ENCODE measurements at regions not wholly inside any gene's neighbourhood (a gene's known extent, or its start where the extent isn't known, plus 50 kb on each side); places are given as distances from the start of the nearest gene placed in this dataset.

DNA sequence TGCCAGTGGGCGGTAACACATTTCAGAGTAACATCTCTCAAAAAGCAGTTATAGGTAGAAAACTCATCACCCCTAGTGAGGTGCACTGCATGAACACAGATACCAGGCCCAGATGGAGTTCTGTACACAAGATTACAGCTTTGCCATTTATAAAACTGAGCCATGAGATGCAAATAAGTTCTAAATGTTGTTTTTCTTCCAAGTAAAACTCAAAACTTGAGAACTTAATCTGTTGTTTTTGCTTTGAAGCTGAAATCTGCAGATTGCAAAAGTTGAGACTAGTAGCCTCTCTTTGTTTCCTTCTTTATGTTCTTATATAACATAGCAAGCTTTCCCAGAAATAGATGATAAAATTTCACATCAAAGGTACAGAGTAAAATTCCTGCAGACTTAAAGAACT is 434.1 kb downstream of the PLK2 start:
- no peaks in the 10 kb centered on the region for H3K36me3 ChIP-seq
- no peak overlapping the region for H3K27ac ChIP-seq
- peaks cover 0 to 18% (median 10%) of the 10 kb centered on the region in 9 donors for H3K4me1 ChIP-seq
- ATAC-seq (no peak), DNase-seq (no peak)
- H3K9me3 ChIP-seq, result peaks cover 0 to 4% (median 0%) of the 10 kb centered on the region in 11 donors
- TF ChIP-seq, protein P1, sequence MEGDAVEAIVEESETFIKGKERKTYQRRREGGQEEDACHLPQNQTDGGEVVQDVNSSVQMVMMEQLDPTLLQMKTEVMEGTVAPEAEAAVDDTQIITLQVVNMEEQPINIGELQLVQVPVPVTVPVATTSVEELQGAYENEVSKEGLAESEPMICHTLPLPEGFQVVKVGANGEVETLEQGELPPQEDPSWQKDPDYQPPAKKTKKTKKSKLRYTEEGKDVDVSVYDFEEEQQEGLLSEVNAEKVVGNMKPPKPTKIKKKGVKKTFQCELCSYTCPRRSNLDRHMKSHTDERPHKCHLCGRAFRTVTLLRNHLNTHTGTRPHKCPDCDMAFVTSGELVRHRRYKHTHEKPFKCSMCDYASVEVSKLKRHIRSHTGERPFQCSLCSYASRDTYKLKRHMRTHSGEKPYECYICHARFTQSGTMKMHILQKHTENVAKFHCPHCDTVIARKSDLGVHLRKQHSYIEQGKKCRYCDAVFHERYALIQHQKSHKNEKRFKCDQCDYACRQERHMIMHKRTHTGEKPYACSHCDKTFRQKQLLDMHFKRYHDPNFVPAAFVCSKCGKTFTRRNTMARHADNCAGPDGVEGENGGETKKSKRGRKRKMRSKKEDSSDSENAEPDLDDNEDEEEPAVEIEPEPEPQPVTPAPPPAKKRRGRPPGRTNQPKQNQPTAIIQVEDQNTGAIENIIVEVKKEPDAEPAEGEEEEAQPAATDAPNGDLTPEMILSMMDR (IDR thresholded peaks at IDR 0.05), result no peak
- H3K27me3 ChIP-seq, result no peaks in the 10 kb centered on the region
- intact Hi-C loops (cut with DNase I), result no loop called here
- H3K4me3 ChIP-seq, result no peak overlapping the region
- 98 to 100% methylated on average over 1 of the region's 1 CpG for WGBS, 2 donors

GRCh38 chr5:58024151-58024550 is 435.7 kb downstream of the PLK2 start:
- Histone ChIP-seq H3K4me1 (peaks cover 0 to 35% (median 21%) of the 10 kb centered on the region in 9 donors), H3K4me3 (no peak overlapping the region), H3K27me3 (no peaks in the 10 kb centered on the region), H3K9me3 (no peaks in the 10 kb centered on the region), H3K36me3 (no peaks in the 10 kb centered on the region), H3K27ac (no peak overlapping the region)
- intact Hi-C loops (cut with DNase I), result no loop called here
- TF ChIP-seq, protein P1 (IDR thresholded peaks at IDR 0.05), result no peak
- WGBS, 2 donors, result 1 to 3% methylated on average over 1 of the region's 1 CpG
- no peak for DNase-seq
- ATAC-seq, result no peak

DNA sequence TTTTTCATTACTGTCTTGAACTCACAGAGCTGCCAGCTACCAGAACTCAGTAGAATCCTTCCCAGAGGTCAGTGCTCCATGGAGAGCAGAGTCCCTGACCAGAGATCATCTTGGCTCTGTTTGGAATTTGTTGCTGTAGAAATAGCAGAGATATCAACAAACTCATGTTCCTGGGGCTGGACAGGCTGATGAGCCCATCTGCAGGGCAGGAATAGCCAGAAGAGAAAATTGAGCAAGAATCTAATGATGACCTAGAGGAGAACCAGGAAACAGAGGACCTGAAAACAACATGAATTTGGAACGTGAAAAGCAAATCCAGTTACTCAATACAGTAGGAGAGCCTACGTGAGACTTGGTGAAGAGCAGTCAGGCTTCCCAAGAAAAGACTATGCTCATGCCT is 437.8 kb downstream of the PLK2 start:
- intact Hi-C loops (cut with DNase I), result no loop called here
- Histone ChIP-seq H3K9me3 (no peaks in the 10 kb centered on the region), H3K4me3 (no peak overlapping the region), H3K4me1 (peaks cover 0 to 46% (median 28%) of the 10 kb centered on the region in 9 donors), H3K27ac (peak overlapping the region in 4 of 10 donors; percentile 23 to 35 (median 26)), H3K36me3 (no peaks in the 10 kb centered on the region), H3K27me3 (no peaks in the 10 kb centered on the region)
- WGBS, 2 donors, result 52 to 70% methylated on average over 2 of the region's 2 CpGs
- ATAC-seq (peak in 7 of 8 donors; percentile 43 to 67 (median 56)), DNase-seq (no peak)
- TF ChIP-seq, protein P1 (IDR thresholded peaks at IDR 0.05), result no peak

DNA sequence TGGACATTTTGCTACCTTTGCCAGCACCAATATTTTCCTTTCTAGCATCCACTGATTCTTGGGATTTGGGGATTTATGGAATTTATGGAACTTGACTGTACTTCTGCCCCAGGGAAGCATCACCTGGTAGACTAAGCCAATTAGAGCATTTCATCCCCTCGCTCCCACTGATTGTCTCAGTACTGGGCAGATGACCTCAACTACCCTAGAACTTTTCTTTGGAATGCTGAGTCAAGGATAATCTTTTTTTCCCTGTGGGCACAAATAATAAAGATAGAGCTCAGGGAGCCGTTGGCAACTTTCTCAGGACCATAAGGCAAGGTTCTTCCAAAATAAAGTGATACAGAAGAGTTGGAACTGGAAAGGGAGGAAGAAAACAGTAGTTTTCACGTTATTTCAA is 438.4 kb downstream of the PLK2 start:
- no peaks in the 10 kb centered on the region for H3K36me3 ChIP-seq
- H3K27me3 ChIP-seq, result no peaks in the 10 kb centered on the region
- H3K4me3 ChIP-seq, result no peak overlapping the region
- peaks cover 0 to 46% (median 28%) of the 10 kb centered on the region in 9 donors for H3K4me1 ChIP-seq
- 58 to 61% methylated on average over 3 of the region's 3 CpGs for WGBS, 2 donors
- no peak for DNase-seq
- ATAC-seq, result no peak
- intact Hi-C loops (cut with DNase I), result no loop called here
- TF ChIP-seq, protein P1 (IDR thresholded peaks at IDR 0.05), result no peak
- H3K27ac ChIP-seq, result peak overlapping the region in 4 of 10 donors; percentile 8 to 35 (median 22)
- no peaks in the 10 kb centered on the region for H3K9me3 ChIP-seq
